Astrocyte of the spinal cord (primary cell): ENCODE measurements at regions not wholly inside any gene's neighbourhood (a gene's known extent, or its start where the extent isn't known, plus 50 kb on each side); places are given as distances from the start of the nearest gene placed in this dataset.
"Not testable (repeated sequence)": the region's sequence is repeated elsewhere in the genome, so short reads cannot be mapped to it uniquely, and the experiment has no call there.

Experiments used
- DNase-seq: peaks from one replicate; pipeline ENCODE4 v3.0.0; 2011; ENCODE audit warnings: low read depth, low spot score
- H3K4me3 ChIP-seq: 2 replicates; pipeline ENCODE4 v1.5.1; 2011; ENCODE audit warnings: low read depth, mild to moderate bottlenecking, low read length, moderate library complexity
- in situ Hi-C: cut with HindIII; loops from 2 replicates; pipeline ENCODE4 v1.10.0; 2017; ENCODE audit warnings: low sequenced_read_pairs
- TF ChIP-seq, protein P1 (sequence below): IDR thresholded peaks from 2 replicates; pipeline ENCODE4 v1.5.1; 2012; ENCODE audit warnings: low read depth, mild to moderate bottlenecking, low read length, inconsistent platforms

DNA sequence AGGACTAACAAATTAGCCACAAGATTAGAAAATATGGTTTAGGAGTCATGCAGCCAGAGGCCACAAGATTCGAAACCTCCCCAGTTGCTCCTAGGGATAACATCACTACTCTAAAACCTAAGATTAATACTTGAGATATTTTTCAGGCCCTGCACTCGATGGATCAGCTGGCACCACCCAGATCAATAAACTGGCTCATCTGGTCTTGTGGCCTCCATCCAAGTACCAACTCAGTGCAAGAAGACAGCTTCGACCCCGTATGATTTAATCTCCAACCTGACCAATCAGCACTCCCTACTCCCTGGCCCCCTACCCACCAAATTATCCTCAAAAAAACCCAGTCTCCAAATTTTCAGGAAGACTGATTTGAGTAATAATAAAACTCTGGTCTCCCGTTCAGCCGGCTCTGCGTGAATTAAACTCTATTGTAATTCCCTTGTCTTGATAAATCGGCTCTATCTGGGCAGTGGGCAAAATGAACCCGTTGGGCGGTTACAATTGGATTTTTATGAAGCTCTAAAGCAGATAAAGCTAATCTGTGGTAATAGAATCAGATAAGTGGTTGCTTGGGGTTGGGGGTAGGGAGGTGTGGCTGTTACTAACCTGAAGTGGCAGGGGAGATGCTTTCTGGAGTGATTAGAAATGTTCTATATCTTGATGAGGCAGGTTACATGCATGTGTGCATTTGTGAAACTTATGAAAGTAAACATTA lies 91.8 kb upstream of the ATXN3L start:
- TF ChIP-seq, protein P1, sequence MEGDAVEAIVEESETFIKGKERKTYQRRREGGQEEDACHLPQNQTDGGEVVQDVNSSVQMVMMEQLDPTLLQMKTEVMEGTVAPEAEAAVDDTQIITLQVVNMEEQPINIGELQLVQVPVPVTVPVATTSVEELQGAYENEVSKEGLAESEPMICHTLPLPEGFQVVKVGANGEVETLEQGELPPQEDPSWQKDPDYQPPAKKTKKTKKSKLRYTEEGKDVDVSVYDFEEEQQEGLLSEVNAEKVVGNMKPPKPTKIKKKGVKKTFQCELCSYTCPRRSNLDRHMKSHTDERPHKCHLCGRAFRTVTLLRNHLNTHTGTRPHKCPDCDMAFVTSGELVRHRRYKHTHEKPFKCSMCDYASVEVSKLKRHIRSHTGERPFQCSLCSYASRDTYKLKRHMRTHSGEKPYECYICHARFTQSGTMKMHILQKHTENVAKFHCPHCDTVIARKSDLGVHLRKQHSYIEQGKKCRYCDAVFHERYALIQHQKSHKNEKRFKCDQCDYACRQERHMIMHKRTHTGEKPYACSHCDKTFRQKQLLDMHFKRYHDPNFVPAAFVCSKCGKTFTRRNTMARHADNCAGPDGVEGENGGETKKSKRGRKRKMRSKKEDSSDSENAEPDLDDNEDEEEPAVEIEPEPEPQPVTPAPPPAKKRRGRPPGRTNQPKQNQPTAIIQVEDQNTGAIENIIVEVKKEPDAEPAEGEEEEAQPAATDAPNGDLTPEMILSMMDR = no peak
- no peak for DNase-seq
- in situ Hi-C loops = no loop called here
- H3K4me3 ChIP-seq = no peak overlapping the region

DNA sequence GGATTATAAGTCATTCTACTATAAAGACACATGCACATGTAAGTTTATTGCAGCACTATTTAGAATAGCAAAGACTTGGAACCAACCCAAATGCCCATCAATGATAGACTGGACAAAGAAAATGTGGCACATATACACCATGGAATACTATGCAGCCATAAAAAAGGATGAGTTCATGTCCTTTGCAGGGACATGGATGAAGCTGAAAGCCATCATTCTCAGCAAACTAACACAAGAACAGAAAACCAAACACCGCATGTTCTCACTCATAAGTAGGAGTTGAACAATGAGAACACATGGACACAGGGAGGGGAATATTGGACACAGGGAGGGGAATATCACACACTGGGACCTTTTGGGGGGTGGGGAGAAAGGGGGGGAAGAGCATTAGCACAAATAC lies 88.7 kb upstream of the ATXN3L start:
- in situ Hi-C loops, H3K4me3 ChIP-seq, DNase-seq: not testable (repeated sequence)

DNA sequence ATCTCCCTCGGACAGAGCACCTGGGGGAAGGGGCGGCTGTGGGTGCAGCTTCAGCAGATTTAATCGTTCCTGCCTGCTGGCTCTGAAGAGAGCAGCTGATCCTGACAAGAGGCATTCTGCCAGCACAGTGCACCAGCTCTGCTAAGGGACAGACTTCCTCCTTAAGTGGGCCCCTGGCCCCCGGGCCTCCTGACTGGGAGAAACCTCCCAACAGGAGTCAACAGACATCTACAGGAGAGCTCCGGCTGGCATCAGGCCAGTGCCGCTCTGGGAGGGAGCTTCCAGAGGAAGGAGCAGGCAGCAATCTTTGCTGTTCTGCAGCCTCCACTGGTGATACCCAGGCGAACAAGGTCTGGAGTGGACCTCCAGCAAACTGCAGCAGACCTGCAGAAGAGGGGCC lies 84.9 kb upstream of the ATXN3L start:
- DNase-seq = peak; percentile 8
- H3K4me3 ChIP-seq, in situ Hi-C loops: not testable (repeated sequence)

DNA sequence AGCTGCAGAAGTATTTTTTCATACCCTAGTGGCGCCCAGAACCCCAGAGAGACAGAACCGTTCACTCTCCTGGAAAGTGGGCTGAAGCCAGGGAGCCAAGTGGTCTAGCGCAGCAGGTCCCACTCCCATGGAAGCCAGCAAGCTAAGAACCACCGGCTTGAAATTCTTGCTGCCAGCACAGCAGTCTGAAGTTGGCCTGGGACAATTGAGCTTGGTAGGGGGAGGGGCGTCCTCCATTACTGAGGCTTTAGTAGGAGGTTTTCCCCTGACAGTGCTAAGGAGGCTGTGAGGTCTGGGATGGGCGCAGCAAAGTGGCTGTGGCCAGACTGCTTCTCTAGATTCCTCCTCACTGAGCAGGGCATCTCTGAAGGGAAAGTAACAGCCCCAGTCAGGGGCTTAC lies 84.5 kb upstream of the ATXN3L start:
- TF ChIP-seq, protein P1 = no peak
- H3K4me3 ChIP-seq = no peak overlapping the region
- DNase-seq = no peak
- in situ Hi-C loops = no loop called here

DNA sequence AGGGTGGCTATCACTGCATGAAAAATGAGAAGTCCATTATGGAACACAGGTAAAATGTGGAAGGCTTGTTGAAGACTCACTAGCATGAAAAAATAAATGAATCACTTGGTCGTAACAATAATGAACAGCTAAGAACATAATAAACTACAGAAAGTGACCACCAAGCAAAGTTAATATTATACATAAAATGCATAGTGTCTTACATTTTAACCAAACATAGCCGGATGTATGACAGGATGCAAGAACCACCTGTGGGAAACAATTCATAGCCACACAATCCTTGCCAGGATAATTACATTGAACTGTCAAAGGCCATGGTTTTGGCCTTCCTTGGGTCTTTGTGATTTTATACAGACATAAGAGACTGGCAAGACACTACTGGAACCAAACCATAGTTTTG lies 81.9 kb upstream of the ATXN3L start:
- in situ Hi-C loops = no loop called here
- TF ChIP-seq, protein P1 = no peak
- H3K4me3 ChIP-seq = no peak overlapping the region
- DNase-seq = no peak

DNA sequence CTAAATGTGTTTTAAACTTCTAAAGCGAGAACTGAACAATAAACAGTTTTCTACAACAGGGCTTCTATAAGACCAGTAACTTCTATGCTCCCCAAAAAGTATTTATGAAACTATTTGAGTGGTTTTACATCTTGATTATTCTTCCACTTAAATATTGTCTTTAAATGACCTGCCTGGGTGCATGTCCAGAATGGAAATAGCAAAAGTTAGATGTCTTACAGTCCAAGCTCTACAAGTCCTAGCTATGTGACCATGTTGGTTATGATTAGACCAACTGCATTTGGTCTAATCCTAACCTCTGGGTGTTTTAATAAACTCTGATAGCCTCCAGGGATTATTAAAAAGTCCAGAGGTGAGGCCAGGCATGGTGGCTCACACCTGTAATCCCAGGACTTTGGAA lies 79.0 kb upstream of the ATXN3L start:
- DNase-seq = no peak
- TF ChIP-seq, protein P1 = no peak

DNA sequence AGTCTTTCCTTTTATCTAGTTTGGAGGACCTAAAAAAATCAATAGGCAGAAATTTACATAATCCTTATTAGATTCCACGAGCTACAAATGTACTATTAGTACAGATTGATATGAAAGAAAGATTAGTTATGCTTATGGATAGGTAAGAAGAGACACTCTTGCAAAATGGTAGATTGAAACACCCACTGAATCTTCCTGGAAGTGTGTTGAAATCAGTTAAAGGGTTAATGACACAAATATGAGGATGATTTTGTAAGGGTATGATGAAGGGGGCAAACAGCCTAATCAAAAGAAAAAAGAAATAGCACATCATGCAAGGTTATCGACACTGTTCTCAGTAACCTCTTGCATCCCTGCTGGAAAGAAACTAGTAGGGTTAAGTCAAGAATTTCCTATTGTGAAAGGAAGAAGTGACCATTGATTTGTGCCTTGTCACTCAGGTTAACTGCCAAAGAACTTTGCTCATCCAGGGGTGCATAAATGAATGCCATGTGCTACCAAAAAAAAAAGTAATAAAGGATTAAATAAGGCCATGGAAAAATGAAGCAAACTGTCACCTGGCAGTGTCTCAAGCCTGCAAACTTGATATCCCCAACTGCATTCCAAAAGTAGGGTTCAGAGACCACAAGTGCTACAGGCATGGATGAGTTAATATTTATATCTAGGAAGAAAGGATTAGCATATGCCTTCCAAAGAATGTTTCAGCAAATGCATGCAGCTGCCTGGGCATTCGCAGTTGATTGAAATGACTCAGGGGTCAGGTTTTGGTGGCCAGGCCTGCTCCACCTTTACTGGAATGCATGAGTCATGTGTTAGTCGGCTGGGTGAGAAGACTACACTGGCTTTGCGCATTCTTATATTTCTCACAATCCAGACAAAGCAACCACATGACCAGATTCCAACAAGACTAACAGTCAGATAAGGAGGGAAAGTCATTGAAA lies 78.3 kb upstream of the ATXN3L start:
- in situ Hi-C loops = no loop called here
- H3K4me3 ChIP-seq = no peak overlapping the region
- TF ChIP-seq, protein P1 = no peak
- peak; percentile 98 for DNase-seq

More for the DNA sequence above, 79.0 kb upstream of the ATXN3L start:
- no peak overlapping the region for H3K4me3 ChIP-seq
- in situ Hi-C loops = no loop called here
